Smooth muscle cell (in vitro differentiated cells): ENCODE measurements at regions not wholly inside any gene's neighbourhood (a gene's known extent, or its start where the extent isn't known, plus 50 kb on each side); places are given as distances from the start of the nearest gene placed in this dataset.
"Not testable (repeated sequence)": the region's sequence is repeated elsewhere in the genome, so short reads cannot be mapped to it uniquely, and the experiment has no call there.

Source experiments
- DNase-seq: peaks from one replicate; lab custom pipeline; 2025; ENCODE audit not compliant: unreplicated experiment; lab: John Stamatoyannopoulos, UW
- H2AFZ ChIP-seq: fragments of 200-600 bp; sonication (generic); 2 replicates; pipeline ENCODE4 v1.6.0; 2016; ENCODE audit warnings: antibody characterized with exemption, low read depth, mild to moderate bottlenecking
- H3F3A ChIP-seq: fragments of 200-600 bp; sonication (generic); 2 replicates; pipeline ENCODE4 v1.6.0; 2017; ENCODE audit warnings: antibody characterized with exemption, low read depth
- H3K27ac ChIP-seq: fragments of 200-600 bp; sonication (generic); 2 replicates; pipeline ENCODE4 v1.5.1; 2016; ENCODE audit warnings: low read depth, mild to moderate bottlenecking
- H3K27me3 ChIP-seq: fragments of 200-600 bp; sonication (generic); 2 replicates; pipeline ENCODE4 v1.6.1; 2016; ENCODE audit warnings: low read depth, mild to moderate bottlenecking
- H3K36me3 ChIP-seq: fragments of 200-600 bp; sonication (generic); 2 replicates; pipeline ENCODE4 v1.5.1; 2016; ENCODE audit warnings: low read depth
- H3K4me1 ChIP-seq: fragments of 200-600 bp; sonication (generic); 2 replicates; pipeline ENCODE4 v1.5.1; 2016; ENCODE audit warnings: low read depth
- H3K4me2 ChIP-seq: fragments of 200-600 bp; sonication (generic); 2 replicates; pipeline ENCODE4 v1.6.0; 2016; ENCODE audit warnings: mild to moderate bottlenecking
- H3K4me3 ChIP-seq: fragments of 200-600 bp; sonication (generic); 2 replicates; pipeline ENCODE4 v1.5.1; 2016; ENCODE audit warnings: mild to moderate bottlenecking
- H3K79me2 ChIP-seq: fragments of 200-600 bp; sonication (generic); 2 replicates; pipeline ENCODE4 v1.6.0; 2016; ENCODE audit warnings: low read depth, mild to moderate bottlenecking
- H3K9ac ChIP-seq: fragments of 200-600 bp; sonication (generic); 2 replicates; pipeline ENCODE4 v1.6.0; 2016; ENCODE audit warnings: low read depth
- H3K9me3 ChIP-seq: fragments of 200-600 bp; sonication (generic); replicated peaks from 2 replicates; pipeline ENCODE4 v1.5.1; 2016; ENCODE audit warnings: low read depth
- H4K20me1 ChIP-seq: fragments of 200-600 bp; sonication (generic); 2 replicates; pipeline ENCODE4 v1.6.0; 2016; ENCODE audit warnings: low read depth
- WGBS: methylation state at CpG from one replicate; pipeline ENCODE4 v1.1.7; 2016; ENCODE audit warnings: low lambda C conversion rate; 5-methylcytosine and 5-hydroxymethylcytosine counted together
- TF ChIP-seq, protein P1 (sequence below): fragments of 200-600 bp; sonication (generic); IDR thresholded peaks from 2 replicates; pipeline ENCODE4 v1.5.1; 2017; ENCODE audit warnings: borderline replicate concordance, mild to moderate bottlenecking, antibody characterized with exemption; ENCODE audit not compliant: insufficient read depth, poor library complexity, severe bottlenecking

- DNase-seq, result no peak
- TF ChIP-seq, protein P1, sequence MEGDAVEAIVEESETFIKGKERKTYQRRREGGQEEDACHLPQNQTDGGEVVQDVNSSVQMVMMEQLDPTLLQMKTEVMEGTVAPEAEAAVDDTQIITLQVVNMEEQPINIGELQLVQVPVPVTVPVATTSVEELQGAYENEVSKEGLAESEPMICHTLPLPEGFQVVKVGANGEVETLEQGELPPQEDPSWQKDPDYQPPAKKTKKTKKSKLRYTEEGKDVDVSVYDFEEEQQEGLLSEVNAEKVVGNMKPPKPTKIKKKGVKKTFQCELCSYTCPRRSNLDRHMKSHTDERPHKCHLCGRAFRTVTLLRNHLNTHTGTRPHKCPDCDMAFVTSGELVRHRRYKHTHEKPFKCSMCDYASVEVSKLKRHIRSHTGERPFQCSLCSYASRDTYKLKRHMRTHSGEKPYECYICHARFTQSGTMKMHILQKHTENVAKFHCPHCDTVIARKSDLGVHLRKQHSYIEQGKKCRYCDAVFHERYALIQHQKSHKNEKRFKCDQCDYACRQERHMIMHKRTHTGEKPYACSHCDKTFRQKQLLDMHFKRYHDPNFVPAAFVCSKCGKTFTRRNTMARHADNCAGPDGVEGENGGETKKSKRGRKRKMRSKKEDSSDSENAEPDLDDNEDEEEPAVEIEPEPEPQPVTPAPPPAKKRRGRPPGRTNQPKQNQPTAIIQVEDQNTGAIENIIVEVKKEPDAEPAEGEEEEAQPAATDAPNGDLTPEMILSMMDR, result no peak
- H3F3A ChIP-seq, result no peaks in the 10 kb centered on the region
- no peaks in the 10 kb centered on the region for H3K9me3 ChIP-seq
- WGBS, result 90% methylated on average over 1 of the region's 1 CpG
- no peaks in the 10 kb centered on the region for H3K79me2 ChIP-seq
- H2AFZ ChIP-seq, result no peak overlapping the region
- H3K4me3 ChIP-seq, result no peak overlapping the region
- no peaks in the 10 kb centered on the region for H3K4me1 ChIP-seq
- no peaks in the 10 kb centered on the region for H4K20me1 ChIP-seq
- H3K4me2 ChIP-seq, result no peak overlapping the region
- no peaks in the 10 kb centered on the region for H3K27me3 ChIP-seq
- H3K9ac ChIP-seq, result no peak overlapping the region
- H3K36me3 ChIP-seq, result no peaks in the 10 kb centered on the region
- H3K27ac ChIP-seq, result no peak overlapping the region
Observed at GRCh38 chr7:118418433-118418832, 193.9 kb downstream of the ANKRD7 start.

DNA sequence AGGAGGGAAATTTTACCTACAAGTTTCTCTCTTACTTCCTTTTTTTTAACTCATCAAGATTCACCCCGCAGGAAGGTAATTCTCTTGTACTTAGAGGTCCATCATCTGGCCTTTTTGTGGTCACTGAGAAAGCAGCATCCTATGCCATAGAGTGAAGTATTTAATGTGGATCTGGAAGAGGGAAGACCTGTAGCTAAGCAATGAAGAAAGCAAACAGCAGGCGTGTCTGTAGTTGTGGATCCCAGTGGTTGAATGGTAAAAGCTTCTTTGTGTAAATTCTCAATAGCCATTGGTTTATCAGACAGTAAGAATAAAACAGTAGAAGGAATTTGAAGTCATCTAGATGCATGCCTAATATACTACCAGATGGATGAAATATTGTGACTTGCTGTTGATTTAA lies 196.4 kb downstream of the ANKRD7 start:
- WGBS, result 86% methylated on average over 2 of the region's 2 CpGs
- no peaks in the 10 kb centered on the region for H3F3A ChIP-seq
- H3K4me2 ChIP-seq, result no peak overlapping the region
- H3K4me3 ChIP-seq, result no peak overlapping the region
- no peaks in the 10 kb centered on the region for H3K9me3 ChIP-seq
- H3K79me2 ChIP-seq, result no peaks in the 10 kb centered on the region
- no peak for DNase-seq
- H3K4me1 ChIP-seq, result no peaks in the 10 kb centered on the region
- H3K27me3 ChIP-seq, result no peaks in the 10 kb centered on the region
- no peak overlapping the region for H2AFZ ChIP-seq
- no peaks in the 10 kb centered on the region for H4K20me1 ChIP-seq
- no peak overlapping the region for H3K9ac ChIP-seq
- TF ChIP-seq, protein P1, result no peak
- H3K27ac ChIP-seq, result no peak overlapping the region
- H3K36me3 ChIP-seq, result no peaks in the 10 kb centered on the region

- no peaks in the 10 kb centered on the region for H3K27me3 ChIP-seq
- no peak overlapping the region for H3K4me2 ChIP-seq
- H3K9ac ChIP-seq, result no peak overlapping the region
- no peaks in the 10 kb centered on the region for H3K9me3 ChIP-seq
- H3K4me3 ChIP-seq, result no peak overlapping the region
- H3K36me3 ChIP-seq, result no peaks in the 10 kb centered on the region
- H4K20me1 ChIP-seq, result no peaks in the 10 kb centered on the region
- H3K27ac ChIP-seq, result no peak overlapping the region
- H3K79me2 ChIP-seq, result no peaks in the 10 kb centered on the region
- 44% methylated on average over 3 of the region's 3 CpGs for WGBS
- H3F3A ChIP-seq, result no peaks in the 10 kb centered on the region
- DNase-seq, result no peak
- TF ChIP-seq, protein P1, result no peak
- H3K4me1 ChIP-seq, result no peaks in the 10 kb centered on the region
- H2AFZ ChIP-seq, result no peak overlapping the region
Observed at GRCh38 chr7:118429141-118429540, 204.6 kb downstream of the ANKRD7 start.

GRCh38 chr7:118436663-118437062 lies 212.2 kb downstream of the ANKRD7 start:
- no peaks in the 10 kb centered on the region for H3K36me3 ChIP-seq
- H3K9me3 ChIP-seq, result no peaks in the 10 kb centered on the region
- H3K79me2 ChIP-seq, result no peaks in the 10 kb centered on the region
- no peaks in the 10 kb centered on the region for H3F3A ChIP-seq
- TF ChIP-seq, protein P1, result no peak
- H3K9ac ChIP-seq, result no peak overlapping the region
- no peak for DNase-seq
- no peak overlapping the region for H3K4me2 ChIP-seq
- H3K27me3 ChIP-seq, result no peaks in the 10 kb centered on the region
- 72% methylated on average over 5 of the region's 5 CpGs for WGBS
- no peaks in the 10 kb centered on the region for H3K4me1 ChIP-seq
- no peak overlapping the region for H2AFZ ChIP-seq
- H3K4me3 ChIP-seq, result no peak overlapping the region
- H4K20me1 ChIP-seq, result no peaks in the 10 kb centered on the region
- no peak overlapping the region for H3K27ac ChIP-seq

DNA sequence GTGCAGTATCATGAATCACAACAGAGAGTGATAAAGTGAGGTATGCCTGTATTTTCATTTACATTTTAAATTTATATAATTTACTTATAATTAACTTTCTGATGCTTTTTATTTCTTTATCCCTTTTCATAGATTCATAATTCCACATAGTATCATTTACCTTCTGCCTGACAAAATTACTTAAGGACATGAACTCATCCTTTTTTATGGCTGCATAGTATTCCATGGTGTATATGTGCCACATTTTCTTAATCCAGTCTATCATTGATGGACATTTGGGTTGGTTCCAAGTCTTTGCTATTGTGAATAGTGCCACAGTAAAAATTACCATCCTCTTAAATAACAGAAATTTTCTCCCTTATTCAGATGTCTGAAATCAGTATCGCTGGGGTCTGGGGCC lies 224.5 kb downstream of the ANKRD7 start:
- H3K27ac ChIP-seq, H3K9me3 ChIP-seq, H3K36me3 ChIP-seq, H3F3A ChIP-seq, H3K4me1 ChIP-seq, DNase-seq, H4K20me1 ChIP-seq, H3K27me3 ChIP-seq, H3K79me2 ChIP-seq, H3K9ac ChIP-seq, H3K4me2 ChIP-seq, H2AFZ ChIP-seq, H3K4me3 ChIP-seq: not testable (repeated sequence)
- 100% methylated on average over 1 of the region's 1 CpG for whole genome bisulfite sequencing
